Esophagus (tissue), 2 donors: ENCODE measurements at regions not wholly inside any gene's neighbourhood (a gene's known extent, or its start where the extent isn't known, plus 50 kb on each side); places are given as distances from the start of the nearest gene placed in this dataset.
"Not testable (repeated sequence)": the region's sequence is repeated elsewhere in the genome, so short reads cannot be mapped to it uniquely, and the experiment has no call there.

Experiments
- H3K27ac ChIP-seq, 2 donors: one replicate each; pipeline ENCODE4 v1.5.1; 2013; ENCODE audit warnings: low read depth in 2 of 2, mild to moderate bottlenecking in 2 of 2, inconsistent platforms in 1 of 2, low read length in 1 of 2, moderate library complexity in 1 of 2
- H3K27me3 ChIP-seq, 2 donors: one replicate each; pipeline ENCODE4 v1.6.1; 2013; ENCODE audit warnings: low read length in 2 of 2, control low read depth in 1 of 2, mild to moderate bottlenecking in 1 of 2; ENCODE audit not compliant: insufficient read depth in 2 of 2, control insufficient read depth in 1 of 2
- H3K36me3 ChIP-seq, 2 donors: one replicate each; pipeline ENCODE4 v1.6.1; 2013; ENCODE audit warnings: low read length in 1 of 2; ENCODE audit not compliant: control insufficient read depth in 2 of 2, insufficient read depth in 2 of 2
- H3K4me1 ChIP-seq, 2 donors: one replicate each; pipeline ENCODE4 v1.6.1; 2013; ENCODE audit warnings: low read length in 1 of 2; ENCODE audit not compliant: control insufficient read depth in 2 of 2, insufficient read depth in 2 of 2
- H3K4me3 ChIP-seq, 2 donors: one replicate each; pipeline ENCODE4 v1.5.1; 2013; ENCODE audit warnings: low read length in 2 of 2, mild to moderate bottlenecking in 2 of 2, low read depth in 1 of 2, moderate library complexity in 1 of 2
- H3K9me3 ChIP-seq, 2 donors: one replicate each; pipeline ENCODE4 v1.6.1; 2013; ENCODE audit warnings: mild to moderate bottlenecking in 2 of 2, low read depth in 1 of 2, low read length in 1 of 2, moderate library complexity in 1 of 2; ENCODE audit not compliant: control insufficient read depth in 2 of 2, insufficient read depth in 1 of 2
- WGBS, 2 donors: extraction: QIAGEN DNeasy Blood & Tissue Kit; methylation state at CpG; one replicate each; pipeline ENCODE4 v1.1.7; 2013; 5-methylcytosine and 5-hydroxymethylcytosine counted together
- donor health status: healthy with polysubstance abuse.
- donor health status: Bipolar disorder and iron deficiency.

- Histone ChIP-seq H3K27me3 (no peaks in the 10 kb centered on the region), H3K4me3 (no peak overlapping the region), H3K4me1 (no peaks in the 10 kb centered on the region), H3K36me3 (no peaks in the 10 kb centered on the region), H3K27ac (no peak overlapping the region), H3K9me3 (no peaks in the 10 kb centered on the region)
- 70 to 73% methylated on average over 5 of the region's 5 CpGs for WGBS, 2 donors
Measured at GRCh38 chr13:18977857-18978256, 203.8 kb downstream of the TUBA3C start.

DNA sequence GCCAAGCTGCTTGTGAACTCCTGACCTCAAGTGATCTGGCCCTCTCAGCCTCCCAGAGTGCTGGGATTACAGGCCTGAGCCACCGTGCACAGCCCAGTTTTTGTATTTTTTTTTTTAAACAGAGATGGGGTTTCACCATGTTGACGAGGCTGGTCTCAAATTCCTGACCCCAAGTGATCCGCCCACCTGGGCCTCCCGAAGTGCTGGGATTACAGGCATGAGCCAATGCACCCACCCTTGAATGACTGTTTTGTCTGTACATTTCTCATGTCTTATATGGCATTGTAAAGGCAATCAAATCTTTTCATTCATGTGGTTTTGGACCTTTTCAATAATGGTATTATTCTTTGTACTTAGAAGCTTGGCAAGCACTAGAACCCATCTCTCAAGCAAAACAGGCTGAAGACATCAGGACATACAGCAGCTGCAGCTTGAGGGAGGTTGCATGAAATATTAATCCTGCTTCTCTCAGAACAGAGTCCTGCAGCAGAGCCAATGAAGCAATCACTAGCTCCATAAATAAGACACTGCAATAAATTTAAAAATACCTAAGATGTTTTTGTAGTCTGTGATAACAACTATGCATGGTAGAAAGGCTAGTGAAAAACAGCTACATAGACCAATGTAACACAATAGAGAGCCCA is 209.9 kb downstream of the TUBA3C start:
- no peak overlapping the region for H3K4me3 ChIP-seq
- WGBS, 2 donors = 62 to 68% methylated on average over 4 of the region's 4 CpGs
- H3K27me3 ChIP-seq = no peaks in the 10 kb centered on the region
- H3K9me3 ChIP-seq = no peaks in the 10 kb centered on the region
- H3K4me1 ChIP-seq = no peaks in the 10 kb centered on the region
- no peaks in the 10 kb centered on the region for H3K36me3 ChIP-seq
- H3K27ac ChIP-seq = no peak overlapping the region

GRCh38 chr13:18965347-18965855 is 216.2 kb downstream of the TUBA3C start:
- H3K4me3 ChIP-seq = no peak overlapping the region
- 74 to 75% methylated on average over 14 of the region's 14 CpGs for WGBS, 2 donors
- no peaks in the 10 kb centered on the region for H3K36me3 ChIP-seq
- H3K9me3 ChIP-seq = peaks cover 12 to 22% of the 10 kb centered on the region in 2 donors
- H3K4me1 ChIP-seq = no peaks in the 10 kb centered on the region
- H3K27ac ChIP-seq = no peak overlapping the region
- H3K27me3 ChIP-seq = no peaks in the 10 kb centered on the region

GRCh38 chr13:18964942-18965341 is 216.7 kb downstream of the TUBA3C start:
- Histone ChIP-seq H3K36me3 (no peaks in the 10 kb centered on the region), H3K4me1 (no peaks in the 10 kb centered on the region), H3K9me3 (peaks cover 12 to 26% of the 10 kb centered on the region in 2 donors), H3K4me3 (no peak overlapping the region), H3K27me3 (no peaks in the 10 kb centered on the region), H3K27ac (no peak overlapping the region)
- 61 to 76% methylated on average over 11 of the region's 11 CpGs for WGBS, 2 donors

DNA sequence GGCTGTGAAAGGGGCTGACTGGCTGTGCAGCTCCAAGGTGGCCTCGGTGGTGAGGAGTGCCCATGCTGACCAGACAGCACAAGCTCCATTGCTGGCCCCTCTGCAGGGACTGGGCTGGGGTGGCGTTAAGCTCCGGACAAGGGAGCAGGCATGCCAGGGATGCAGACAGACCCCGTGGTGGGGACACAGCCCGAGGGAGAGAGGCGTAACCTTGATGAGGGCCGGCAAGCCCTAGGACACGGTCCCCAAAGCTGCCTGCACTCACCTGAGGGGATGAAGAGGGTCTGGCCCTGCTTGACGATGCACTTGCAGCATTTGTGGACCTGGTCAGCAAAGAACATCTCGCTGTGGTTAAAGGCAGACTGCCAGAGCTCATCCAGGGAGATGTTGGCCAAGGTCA is 217.9 kb downstream of the TUBA3C start:
- 71 to 75% methylated on average over 10 of the region's 10 CpGs for WGBS, 2 donors

GRCh38 chr13:18962168-18962734 is 219.4 kb downstream of the TUBA3C start:
- H3K9me3 ChIP-seq = peaks cover 25 to 47% of the 10 kb centered on the region in 2 donors
- no peak overlapping the region for H3K27ac ChIP-seq
- WGBS, 2 donors = 82 to 85% methylated on average over 16 of the region's 16 CpGs
- no peak overlapping the region for H3K4me3 ChIP-seq
- no peaks in the 10 kb centered on the region for H3K4me1 ChIP-seq
- H3K36me3 ChIP-seq = no peaks in the 10 kb centered on the region
- no peaks in the 10 kb centered on the region for H3K27me3 ChIP-seq

More for the DNA sequence above, 217.9 kb downstream of the TUBA3C start:
- H3K27me3 ChIP-seq, H3K27ac ChIP-seq, H3K36me3 ChIP-seq, H3K4me3 ChIP-seq, H3K4me1 ChIP-seq: not testable (repeated sequence)
- H3K9me3 ChIP-seq = peaks cover 20 to 36% of the 10 kb centered on the region in 2 donors

DNA sequence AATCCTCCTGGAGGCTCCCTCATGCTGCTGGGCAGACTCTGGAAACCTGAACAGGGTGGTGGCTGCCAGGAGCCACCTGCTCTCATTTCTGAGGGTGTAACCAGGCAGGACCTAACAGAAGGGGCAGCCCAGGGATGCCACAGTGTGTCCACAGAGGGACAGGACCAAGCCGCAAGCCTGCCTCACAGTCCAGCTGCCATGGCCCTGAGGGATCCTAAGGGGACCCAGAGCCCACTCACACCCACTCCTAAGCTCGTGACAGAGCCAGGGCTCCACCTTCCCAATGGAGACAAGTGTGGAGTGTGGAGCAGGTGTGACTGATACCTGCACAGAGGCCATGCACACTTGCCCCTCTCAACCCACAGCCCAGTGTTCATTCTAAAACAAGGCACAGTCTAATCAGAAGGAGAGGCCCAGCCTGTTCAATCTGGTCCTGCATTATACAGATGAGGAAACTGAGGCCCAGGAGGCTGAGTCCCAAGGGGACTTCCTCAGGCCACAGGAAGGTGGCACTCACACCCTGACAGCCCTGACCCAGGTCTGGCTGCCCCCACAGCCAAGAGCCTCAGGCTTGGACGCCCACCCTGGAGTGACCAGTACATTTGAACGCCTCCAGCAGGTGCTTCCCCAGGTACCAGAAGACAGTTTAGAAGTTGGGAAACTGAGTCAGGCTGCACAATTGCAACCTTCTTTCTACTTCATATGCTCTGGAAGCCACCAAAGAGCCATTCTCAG is 220.1 kb downstream of the TUBA3C start:
- WGBS, 2 donors = 60 to 61% methylated on average over 4 of the region's 4 CpGs
- Histone ChIP-seq H3K4me3 (no peak overlapping the region), H3K4me1 (no peaks in the 10 kb centered on the region), H3K9me3 (peaks cover 25 to 50% of the 10 kb centered on the region in 2 donors), H3K36me3 (no peaks in the 10 kb centered on the region), H3K27ac (no peak overlapping the region), H3K27me3 (no peaks in the 10 kb centered on the region)

DNA sequence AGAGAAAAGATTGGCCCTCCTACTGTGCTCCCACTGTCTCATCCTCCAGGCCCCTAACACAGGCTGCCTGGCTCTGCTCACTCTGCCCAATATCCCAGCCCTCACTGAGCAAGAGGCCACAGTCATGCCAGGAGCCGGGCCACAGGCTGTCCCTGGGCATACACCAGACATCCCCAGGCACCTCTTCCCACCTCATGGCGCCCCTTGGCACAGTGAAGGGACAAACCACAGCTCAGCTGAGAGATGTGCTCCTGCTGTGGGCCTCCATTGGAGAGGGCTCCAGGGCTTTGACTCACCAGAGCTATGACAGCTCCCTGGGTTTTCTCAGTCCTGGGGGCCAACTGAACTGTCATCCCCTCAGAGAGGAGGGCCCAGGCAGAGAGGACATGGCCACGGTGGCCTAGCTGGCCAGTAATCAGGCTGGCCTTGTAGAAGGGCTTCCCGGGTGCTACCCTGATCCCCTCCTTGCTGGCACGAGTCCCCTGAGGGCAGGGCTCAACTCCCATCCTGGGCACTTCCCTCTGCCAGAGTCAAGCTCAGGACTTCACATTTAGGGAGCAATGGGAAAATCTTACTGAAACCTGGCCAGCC is 220.9 kb downstream of the TUBA3C start:
- no peaks in the 10 kb centered on the region for H3K36me3 ChIP-seq
- 55 to 67% methylated on average over 5 of the region's 5 CpGs for WGBS, 2 donors
- no peak overlapping the region for H3K27ac ChIP-seq
- H3K9me3 ChIP-seq = peaks cover 25 to 50% of the 10 kb centered on the region in 2 donors
- H3K4me1 ChIP-seq = no peaks in the 10 kb centered on the region
- H3K27me3 ChIP-seq = no peaks in the 10 kb centered on the region
- no peak overlapping the region for H3K4me3 ChIP-seq

DNA sequence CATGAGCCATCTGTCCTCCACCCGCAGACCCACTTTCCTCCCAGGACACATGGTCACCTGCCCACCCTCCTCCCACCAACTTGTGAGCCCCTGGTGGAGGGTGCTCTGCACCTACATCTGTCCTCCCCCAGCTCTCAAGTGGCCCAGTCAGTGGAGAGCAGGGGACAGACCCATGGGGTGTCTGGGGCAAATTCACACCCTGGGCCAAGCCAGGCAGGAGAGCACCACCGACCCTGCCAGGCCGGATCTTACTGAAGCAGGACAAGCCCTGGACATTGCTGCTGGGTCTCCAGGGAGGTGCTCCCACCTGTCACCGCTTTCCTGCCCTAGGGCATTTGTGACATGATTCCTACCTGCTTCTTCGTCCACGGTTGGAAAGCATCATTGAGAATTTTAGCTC is 221.6 kb downstream of the TUBA3C start:
- Histone ChIP-seq H3K9me3 (peaks cover 25 to 48% of the 10 kb centered on the region in 2 donors), H3K4me3 (no peak overlapping the region), H3K36me3 (no peaks in the 10 kb centered on the region), H3K27ac (no peak overlapping the region), H3K27me3 (no peaks in the 10 kb centered on the region), H3K4me1 (no peaks in the 10 kb centered on the region)
- 84 to 87% methylated on average over 6 of the region's 6 CpGs for WGBS, 2 donors
